ENCODE measurements at regions not wholly inside any gene's neighbourhood (a gene's known extent, or its start where the extent isn't known, plus 50 kb on each side); places are given as distances from the start of the nearest gene placed in this dataset.

DNA sequence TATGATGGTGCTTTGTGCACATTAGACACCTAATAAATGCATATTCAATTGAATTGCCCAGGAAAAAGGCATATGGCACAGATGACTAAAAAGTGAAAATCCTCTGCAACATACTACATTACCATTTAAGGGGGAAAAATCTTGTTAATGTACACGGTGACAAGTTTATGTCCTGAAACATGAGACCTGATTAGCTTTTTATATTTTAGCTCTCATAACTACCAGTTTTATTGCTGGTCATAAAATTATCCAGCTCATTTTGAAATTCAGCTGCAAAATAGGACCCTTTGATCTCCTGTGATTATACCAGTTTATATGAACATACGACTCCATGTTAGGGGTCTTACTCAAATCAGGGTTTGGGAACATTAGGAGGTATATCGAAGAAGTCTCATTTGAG, 684.6 kb upstream of the CCDC54 start:
- no peak overlapping the region for H3K4me3 Mint-ChIP-seq
- H4K20me1 ChIP-seq (replicated peaks; ENCODE audit: insufficient read depth) = no peaks in the 10 kb centered on the region
- H3K27ac ChIP-seq (ENCODE audit: low read depth) = no peak overlapping the region
- H3K4me1 ChIP-seq (ENCODE audit: insufficient read depth) = no peaks in the 10 kb centered on the region
- no peak overlapping the region for H3K4me3 ChIP-seq
- peaks cover 5% of the 10 kb centered on the region; the same call in 2 of the 3 replicates for H3K4me1 Mint-ChIP-seq
- TF ChIP-seq CREB1 (CRISPR knock-in tag; IDR thresholded peaks at IDR 0.05; ENCODE audit: low read depth) = no peak
- no peak for TF ChIP-seq ZNF462 (CRISPR knock-in tag; IDR thresholded peaks at IDR 0.05)
- TF ChIP-seq REST (IDR thresholded peaks at IDR 0.05; ENCODE audit: unreplicated experiment) = no peak
- TF ChIP-seq, protein P1, sequence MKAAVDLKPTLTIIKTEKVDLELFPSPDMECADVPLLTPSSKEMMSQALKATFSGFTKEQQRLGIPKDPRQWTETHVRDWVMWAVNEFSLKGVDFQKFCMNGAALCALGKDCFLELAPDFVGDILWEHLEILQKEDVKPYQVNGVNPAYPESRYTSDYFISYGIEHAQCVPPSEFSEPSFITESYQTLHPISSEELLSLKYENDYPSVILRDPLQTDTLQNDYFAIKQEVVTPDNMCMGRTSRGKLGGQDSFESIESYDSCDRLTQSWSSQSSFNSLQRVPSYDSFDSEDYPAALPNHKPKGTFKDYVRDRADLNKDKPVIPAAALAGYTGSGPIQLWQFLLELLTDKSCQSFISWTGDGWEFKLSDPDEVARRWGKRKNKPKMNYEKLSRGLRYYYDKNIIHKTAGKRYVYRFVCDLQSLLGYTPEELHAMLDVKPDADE (IDR thresholded peaks at IDR 0.05) = no peak
- no peak overlapping the region for H2AFZ ChIP-seq
- H3K27ac Mint-ChIP-seq = no peak overlapping the region
- DNase-seq (ENCODE audit: low spot score) (no peak), ATAC-seq (no peak)
- H3F3A ChIP-seq (replicated peaks; ENCODE audit: low read depth) = no peaks in the 10 kb centered on the region
- H3K36me3 Mint-ChIP-seq (ENCODE audit: low read depth) = no peaks in the 10 kb centered on the region
- H3K27me3 ChIP-seq (ENCODE audit: insufficient read depth) = no peaks in the 10 kb centered on the region
- H3K36me3 ChIP-seq (ENCODE audit: insufficient read depth) = no peaks in the 10 kb centered on the region
- no peaks in the 10 kb centered on the region for H3K27me3 Mint-ChIP-seq (ENCODE audit: insufficient read depth, low read depth, poor library complexity)
- no peaks in the 10 kb centered on the region for H3K79me2 ChIP-seq (replicated peaks; ENCODE audit: insufficient read depth)
- H3K9me3 Mint-ChIP-seq = no peaks in the 10 kb centered on the region; the same call in 2 of the 3 replicates
- 0 out of 2 replicates have a peak, but pooled peaks cover 3% of the 10 kb centered on the region for H3K9me2 ChIP-seq (ENCODE audit: insufficient read depth)
- no peak overlapping the region for H3K4me2 ChIP-seq

Measured in GM23338 (cell line).